ENCODE measurements at regions not wholly inside any gene's neighbourhood (a gene's known extent, or its start where the extent isn't known, plus 50 kb on each side); places are given as distances from the start of the nearest gene placed in this dataset.

DNA sequence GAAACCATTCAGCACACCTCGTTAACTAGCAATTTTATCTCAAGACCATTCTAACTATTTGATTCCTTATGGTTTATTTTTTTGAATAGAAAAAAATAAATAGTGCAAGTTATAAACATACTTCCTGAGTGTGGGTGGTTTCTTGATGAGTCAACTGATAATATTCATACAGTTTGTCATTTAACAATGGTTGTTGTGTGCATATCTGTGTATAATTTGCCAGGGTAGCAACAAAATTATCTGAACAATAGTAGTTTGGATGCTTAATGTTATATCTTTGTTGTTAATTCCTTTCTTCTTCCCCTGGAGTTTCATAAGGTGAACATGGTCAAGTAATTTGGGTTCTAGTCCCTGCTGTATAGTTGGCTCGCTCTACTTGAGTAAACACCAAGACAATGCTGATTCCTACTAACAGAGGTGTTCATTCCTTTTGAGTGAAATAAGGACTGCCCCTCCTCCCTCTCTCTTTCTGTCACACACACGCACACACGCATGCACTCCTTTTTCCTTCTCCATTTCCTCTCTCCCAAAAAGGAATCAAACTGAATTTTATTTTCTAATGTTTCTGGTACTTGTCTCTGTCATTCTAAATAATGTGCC lies 938.1 kb upstream of the EPHA7 start:
- Histone ChIP-seq H3K27me3 (ENCODE audit: insufficient read depth, low read length) (no peaks in the 10 kb centered on the region), H3K4me2 (ENCODE audit: low read length) (no peak overlapping the region), H4K20me1 (ENCODE audit: insufficient read depth) (no peaks in the 10 kb centered on the region), H3K9me2 (ENCODE audit: insufficient read depth) (no peaks in the 10 kb centered on the region), H3K79me2 (ENCODE audit: insufficient read depth, low read length) (no peaks in the 10 kb centered on the region), H3K36me3 (ENCODE audit: control insufficient read depth in 1 of 2, insufficient read depth in 2 of 2, low read length in 2 of 2) (no peaks in the 10 kb centered on the region), H3K9me3 (ENCODE audit: control insufficient read depth in 1 of 2, insufficient read depth in 1 of 2, low read depth in 1 of 2, low read length in 2 of 2) (0 out of 4 replicates have a peak, but pooled peaks cover 0 to 11% of the 10 kb centered on the region in 2 experiments), H2AFZ (ENCODE audit: low read depth, low read length, poor library complexity, severe bottlenecking) (no peak overlapping the region), H3K9ac (ENCODE audit: low read length) (no peak overlapping the region), H3K4me3 (replicated peaks in 1 of 2; ENCODE audit: low read depth in 1 of 2, low read length in 2 of 2) (no peak overlapping the region), H3K4me1 (ENCODE audit: control insufficient read depth in 1 of 2, insufficient read depth in 2 of 2, low read length in 2 of 2) (no peaks in the 10 kb centered on the region), H3K27ac (ENCODE audit: low read depth, low read length) (no peak overlapping the region)
- ChIA-PET POLR2A (no interaction called here), CTCF (no interaction called here), RAD21 (ENCODE audit: low non-redundant PET in 1 of 2, low total read pairs in 2 of 2, uncharacterized antibody in 2 of 2, unreplicated experiment in 2 of 2) (no interaction called here)
- TF ChIP-seq SP1 (IDR thresholded peaks at IDR 0.05; ENCODE audit: low read depth) (no peak), FOSL1 (IDR thresholded peaks at IDR 0.05; ENCODE audit: low read depth) (no peak), RAD21 (IDR thresholded peaks at IDR 0.05; ENCODE audit: low read depth) (no peak), SIN3A (IDR thresholded peaks at IDR 0.05; ENCODE audit: low read depth) (no peak), ZNF274 (IDR thresholded peaks at IDR 0.05; ENCODE audit: low read depth, low read length) (no peak), POLR2A (IDR thresholded peaks at IDR 0.05; ENCODE audit: borderline replicate concordance, extremely low read depth, insufficient read depth, insufficient read length) (no peak), EZH2 (IDR thresholded peaks at IDR 0.05) (no peak), CBX3 (IDR thresholded peaks at IDR 0.05; ENCODE audit: low read depth) (no peak), EZH2phosphoT487 (IDR thresholded peaks at IDR 0.05; ENCODE audit: borderline replicate concordance) (no peak), TCF7L2 (IDR thresholded peaks at IDR 0.05; ENCODE audit: borderline replicate concordance, extremely low read depth, insufficient read depth, insufficient read length) (no peak), ELF1 (IDR thresholded peaks at IDR 0.05; ENCODE audit: borderline replicate concordance, low read depth) (no peak), CEBPB (IDR thresholded peaks at IDR 0.05; ENCODE audit: low read depth) (no peak), EGR1 (IDR thresholded peaks at IDR 0.05; ENCODE audit: low read depth) (no peak)
- TF ChIP-seq, protein P1, sequence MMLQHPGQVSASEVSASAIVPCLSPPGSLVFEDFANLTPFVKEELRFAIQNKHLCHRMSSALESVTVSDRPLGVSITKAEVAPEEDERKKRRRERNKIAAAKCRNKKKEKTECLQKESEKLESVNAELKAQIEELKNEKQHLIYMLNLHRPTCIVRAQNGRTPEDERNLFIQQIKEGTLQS (IDR thresholded peaks at IDR 0.05), result no peak
- TF ChIP-seq, protein P2, sequence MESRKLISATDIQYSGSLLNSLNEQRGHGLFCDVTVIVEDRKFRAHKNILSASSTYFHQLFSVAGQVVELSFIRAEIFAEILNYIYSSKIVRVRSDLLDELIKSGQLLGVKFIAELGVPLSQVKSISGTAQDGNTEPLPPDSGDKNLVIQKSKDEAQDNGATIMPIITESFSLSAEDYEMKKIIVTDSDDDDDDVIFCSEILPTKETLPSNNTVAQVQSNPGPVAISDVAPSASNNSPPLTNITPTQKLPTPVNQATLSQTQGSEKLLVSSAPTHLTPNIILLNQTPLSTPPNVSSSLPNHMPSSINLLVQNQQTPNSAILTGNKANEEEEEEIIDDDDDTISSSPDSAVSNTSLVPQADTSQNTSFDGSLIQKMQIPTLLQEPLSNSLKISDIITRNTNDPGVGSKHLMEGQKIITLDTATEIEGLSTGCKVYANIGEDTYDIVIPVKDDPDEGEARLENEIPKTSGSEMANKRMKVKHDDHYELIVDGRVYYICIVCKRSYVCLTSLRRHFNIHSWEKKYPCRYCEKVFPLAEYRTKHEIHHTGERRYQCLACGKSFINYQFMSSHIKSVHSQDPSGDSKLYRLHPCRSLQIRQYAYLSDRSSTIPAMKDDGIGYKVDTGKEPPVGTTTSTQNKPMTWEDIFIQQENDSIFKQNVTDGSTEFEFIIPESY (IDR thresholded peaks at IDR 0.05; ENCODE audit: extremely low read depth, insufficient replicate concordance, low read length), result no peak
- TF ChIP-seq, protein P3, sequence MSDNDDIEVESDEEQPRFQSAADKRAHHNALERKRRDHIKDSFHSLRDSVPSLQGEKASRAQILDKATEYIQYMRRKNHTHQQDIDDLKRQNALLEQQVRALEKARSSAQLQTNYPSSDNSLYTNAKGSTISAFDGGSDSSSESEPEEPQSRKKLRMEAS (IDR thresholded peaks at IDR 0.05), result no peak
- TF ChIP-seq, protein P4, sequence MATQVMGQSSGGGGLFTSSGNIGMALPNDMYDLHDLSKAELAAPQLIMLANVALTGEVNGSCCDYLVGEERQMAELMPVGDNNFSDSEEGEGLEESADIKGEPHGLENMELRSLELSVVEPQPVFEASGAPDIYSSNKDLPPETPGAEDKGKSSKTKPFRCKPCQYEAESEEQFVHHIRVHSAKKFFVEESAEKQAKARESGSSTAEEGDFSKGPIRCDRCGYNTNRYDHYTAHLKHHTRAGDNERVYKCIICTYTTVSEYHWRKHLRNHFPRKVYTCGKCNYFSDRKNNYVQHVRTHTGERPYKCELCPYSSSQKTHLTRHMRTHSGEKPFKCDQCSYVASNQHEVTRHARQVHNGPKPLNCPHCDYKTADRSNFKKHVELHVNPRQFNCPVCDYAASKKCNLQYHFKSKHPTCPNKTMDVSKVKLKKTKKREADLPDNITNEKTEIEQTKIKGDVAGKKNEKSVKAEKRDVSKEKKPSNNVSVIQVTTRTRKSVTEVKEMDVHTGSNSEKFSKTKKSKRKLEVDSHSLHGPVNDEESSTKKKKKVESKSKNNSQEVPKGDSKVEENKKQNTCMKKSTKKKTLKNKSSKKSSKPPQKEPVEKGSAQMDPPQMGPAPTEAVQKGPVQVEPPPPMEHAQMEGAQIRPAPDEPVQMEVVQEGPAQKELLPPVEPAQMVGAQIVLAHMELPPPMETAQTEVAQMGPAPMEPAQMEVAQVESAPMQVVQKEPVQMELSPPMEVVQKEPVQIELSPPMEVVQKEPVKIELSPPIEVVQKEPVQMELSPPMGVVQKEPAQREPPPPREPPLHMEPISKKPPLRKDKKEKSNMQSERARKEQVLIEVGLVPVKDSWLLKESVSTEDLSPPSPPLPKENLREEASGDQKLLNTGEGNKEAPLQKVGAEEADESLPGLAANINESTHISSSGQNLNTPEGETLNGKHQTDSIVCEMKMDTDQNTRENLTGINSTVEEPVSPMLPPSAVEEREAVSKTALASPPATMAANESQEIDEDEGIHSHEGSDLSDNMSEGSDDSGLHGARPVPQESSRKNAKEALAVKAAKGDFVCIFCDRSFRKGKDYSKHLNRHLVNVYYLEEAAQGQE (IDR thresholded peaks at IDR 0.05; ENCODE audit: low read depth), result no peak
- DNase-seq (ENCODE audit: low read depth, low spot score), result no peak
- no TSS peak for BruUV-seq (replicated peaks)
- intact Hi-C loops (cut with micrococcal nuclease), result no loop called here
- ATAC-seq, result no peak

Data from HCT116 (cell line).